Ishikawa (cell line): ENCODE measurements at regions not wholly inside any gene's neighbourhood (a gene's known extent, or its start where the extent isn't known, plus 50 kb on each side); places are given as distances from the start of the nearest gene placed in this dataset.

ENCODE experiments used
- CEBPB ChIP-seq: IDR thresholded peaks from 2 replicates; pipeline ENCODE4 v1.6.1; 2012
- CREB1 ChIP-seq: IDR thresholded peaks from 2 replicates; pipeline ENCODE4 v1.6.1; 2012; ENCODE audit warnings: low read depth
- EGR1 ChIP-seq: IDR thresholded peaks from 2 replicates; pipeline ENCODE4 v1.6.1; 2012
- EP300 ChIP-seq: IDR thresholded peaks from 2 replicates; pipeline ENCODE4 v1.6.1; 2012; ENCODE audit warnings: borderline replicate concordance
- FOXM1 ChIP-seq: IDR thresholded peaks from 2 replicates; pipeline ENCODE4 v1.6.1; 2012; ENCODE audit warnings: low read depth, borderline replicate concordance
- MAX ChIP-seq: IDR thresholded peaks from 2 replicates; pipeline ENCODE4 v1.6.1; 2012
- NFIC ChIP-seq: IDR thresholded peaks from 2 replicates; pipeline ENCODE4 v1.6.1; 2012
- RAD21 ChIP-seq: IDR thresholded peaks from 2 replicates; pipeline ENCODE4 v1.6.1; 2012; ENCODE audit warnings: low read depth
- REST ChIP-seq: IDR thresholded peaks from 2 replicates; pipeline ENCODE4 v1.6.1; 2012; ENCODE audit warnings: low read depth, mild to moderate bottlenecking
- TAF1 ChIP-seq: IDR thresholded peaks from 2 replicates; pipeline ENCODE4 v1.6.1; 2012; ENCODE audit warnings: low read depth, mild to moderate bottlenecking
- TCF12 ChIP-seq: IDR thresholded peaks from 2 replicates; pipeline ENCODE4 v1.6.1; 2012; ENCODE audit warnings: low read depth
- TEAD4 ChIP-seq: IDR thresholded peaks from 2 replicates; pipeline ENCODE4 v1.6.1; 2012
- USF1 ChIP-seq: IDR thresholded peaks from 2 replicates; pipeline ENCODE4 v1.6.1; 2012
- YY1 ChIP-seq: IDR thresholded peaks from 2 replicates; pipeline ENCODE4 v1.6.1; 2012; ENCODE audit warnings: low read depth
- ZBTB7A ChIP-seq: IDR thresholded peaks from 2 replicates; pipeline ENCODE4 v1.6.1; 2012; ENCODE audit warnings: low read depth

GRCh38 chr2:208984376-208985090 is 439.3 kb upstream of the MAP2 start:
- TF ChIP-seq TAF1, result no peak

GRCh38 chr2:208985644-208986043 is 438.2 kb upstream of the MAP2 start:
- TF ChIP-seq NFIC, result no peak
- no peak for TF ChIP-seq EP300
- no peak for TF ChIP-seq TCF12
- TF ChIP-seq REST, result no peak
- TF ChIP-seq ZBTB7A, result no peak
- TF ChIP-seq MAX, result no peak
- TF ChIP-seq TAF1, result no peak
- no peak for TF ChIP-seq TEAD4
- TF ChIP-seq CEBPB, result no peak
- no peak for TF ChIP-seq EGR1
- no peak for TF ChIP-seq CREB1
- no peak for TF ChIP-seq USF1

GRCh38 chr2:208990716-208991115 is 433.1 kb upstream of the MAP2 start:
- TF ChIP-seq TAF1 (no peak), MAX (no peak), TCF12 (no peak), RAD21 (no peak)

GRCh38 chr2:208999911-209000310 is 423.9 kb upstream of the MAP2 start:
- TF ChIP-seq REST, result no peak
- TF ChIP-seq MAX, result no peak
- no peak for TF ChIP-seq YY1
- no peak for TF ChIP-seq EGR1
- TF ChIP-seq TEAD4, result no peak
- no peak for TF ChIP-seq ZBTB7A
- TF ChIP-seq FOXM1, result no peak
- TF ChIP-seq USF1, result no peak
- no peak for TF ChIP-seq CREB1
- no peak for TF ChIP-seq CEBPB
- no peak for TF ChIP-seq RAD21
- TF ChIP-seq EP300, result no peak
- no peak for TF ChIP-seq NFIC
- TF ChIP-seq TAF1, result no peak
- TF ChIP-seq TCF12, result no peak

- TF ChIP-seq TEAD4 (no peak), CREB1 (no peak), TCF12 (no peak), TAF1 (no peak), REST (no peak), EGR1 (no peak), NFIC (no peak)
These were observed 421.8 kb upstream of the MAP2 start for GRCh38 chr2:209002054-209002453.
